KMS-11 (cell line): ENCODE measurements at regions not wholly inside any gene's neighbourhood (a gene's known extent, or its start where the extent isn't known, plus 50 kb on each side); places are given as distances from the start of the nearest gene placed in this dataset.

Source experiments
- H2AFZ ChIP-seq: fragments of 200-600 bp; sonication (generic); 2 replicates; pipeline ENCODE4 v1.6.1; 2016; ENCODE audit warnings: antibody characterized with exemption, mixed run types, low read depth
- H3K27ac ChIP-seq: fragments of 200-600 bp; sonication (generic); 2 replicates; pipeline ENCODE4 v1.6.1; 2016; ENCODE audit warnings: mild to moderate bottlenecking, mixed run types
- H3K27me3 ChIP-seq: fragments of 200-600 bp; sonication (generic); 2 replicates; pipeline ENCODE4 v1.6.1; 2017; ENCODE audit warnings: mild to moderate bottlenecking, low read depth, mixed run types, moderate library complexity; ENCODE audit not compliant: insufficient read depth
- H3K36me3 ChIP-seq: fragments of 200-600 bp; sonication (generic); 2 replicates; pipeline ENCODE4 v1.6.1; 2017; ENCODE audit warnings: mild to moderate bottlenecking, mixed run types; ENCODE audit not compliant: insufficient read depth
- H3K4me1 ChIP-seq: fragments of 200-600 bp; sonication (generic); 2 replicates; pipeline ENCODE4 v1.6.1; 2016; ENCODE audit warnings: mild to moderate bottlenecking, low read depth, mixed run types; ENCODE audit not compliant: poor library complexity, severe bottlenecking
- H3K4me2 ChIP-seq: fragments of 200-600 bp; sonication (generic); 2 replicates; pipeline ENCODE4 v1.7.0; 2016; ENCODE audit warnings: mild to moderate bottlenecking, mixed run types
- H3K4me3 ChIP-seq: fragments of 200-600 bp; sonication (generic); IDR thresholded peaks from 2 replicates; pipeline ENCODE4 v1.6.1; 2017; ENCODE audit warnings: low read depth, low read length, mixed read lengths; ENCODE audit not compliant: insufficient read depth
- H3K79me2 ChIP-seq: fragments of 200-600 bp; sonication (generic); 2 replicates; pipeline ENCODE4 v1.6.1; 2016; ENCODE audit warnings: low read depth, mixed run types; ENCODE audit not compliant: insufficient read depth
- H3K9ac ChIP-seq: fragments of 200-600 bp; sonication (generic); 2 replicates; pipeline ENCODE4 v1.6.1; 2016; ENCODE audit warnings: mild to moderate bottlenecking, mixed run types
- H4K20me1 ChIP-seq: fragments of 200-600 bp; sonication (generic); 2 replicates; pipeline ENCODE4 v1.6.1; 2016; ENCODE audit warnings: mild to moderate bottlenecking, mixed run types; ENCODE audit not compliant: insufficient read depth
- CTCF ChIP-seq: fragments of 200-600 bp; sonication (generic); conservative IDR thresholded peaks from 2 replicates; pipeline ENCODE4 v1.6.1; 2017; ENCODE audit warnings: low read depth, mild to moderate bottlenecking, antibody characterized with exemption, low read length, moderate library complexity, mixed read lengths

- Histone ChIP-seq H3K36me3 (no peaks in the 10 kb centered on the region), H3K4me1 (no peaks in the 10 kb centered on the region), H3K27ac (no peak overlapping the region), H3K4me3 (no peak overlapping the region), H3K79me2 (no peaks in the 10 kb centered on the region), H2AFZ (no peak overlapping the region), H3K27me3 (no peaks in the 10 kb centered on the region), H3K4me2 (no peak overlapping the region), H3K9ac (no peak overlapping the region), H4K20me1 (no peaks in the 10 kb centered on the region)
- no peak for TF ChIP-seq CTCF
Measured at GRCh38 chrX:109863811-109864210, 130.8 kb upstream of the ACSL4 start.

- Histone ChIP-seq H3K4me3 (no peak overlapping the region), H3K9ac (no peak overlapping the region), H3K36me3 (no peaks in the 10 kb centered on the region), H3K27me3 (no peaks in the 10 kb centered on the region), H3K4me2 (no peak overlapping the region), H3K79me2 (no peaks in the 10 kb centered on the region), H4K20me1 (no peaks in the 10 kb centered on the region), H3K27ac (no peak overlapping the region), H3K4me1 (no peaks in the 10 kb centered on the region), H2AFZ (no peak overlapping the region)
- no peak for TF ChIP-seq CTCF
Measured at GRCh38 chrX:109871121-109871888, 131.6 kb upstream of the TMEM164 start.

DNA sequence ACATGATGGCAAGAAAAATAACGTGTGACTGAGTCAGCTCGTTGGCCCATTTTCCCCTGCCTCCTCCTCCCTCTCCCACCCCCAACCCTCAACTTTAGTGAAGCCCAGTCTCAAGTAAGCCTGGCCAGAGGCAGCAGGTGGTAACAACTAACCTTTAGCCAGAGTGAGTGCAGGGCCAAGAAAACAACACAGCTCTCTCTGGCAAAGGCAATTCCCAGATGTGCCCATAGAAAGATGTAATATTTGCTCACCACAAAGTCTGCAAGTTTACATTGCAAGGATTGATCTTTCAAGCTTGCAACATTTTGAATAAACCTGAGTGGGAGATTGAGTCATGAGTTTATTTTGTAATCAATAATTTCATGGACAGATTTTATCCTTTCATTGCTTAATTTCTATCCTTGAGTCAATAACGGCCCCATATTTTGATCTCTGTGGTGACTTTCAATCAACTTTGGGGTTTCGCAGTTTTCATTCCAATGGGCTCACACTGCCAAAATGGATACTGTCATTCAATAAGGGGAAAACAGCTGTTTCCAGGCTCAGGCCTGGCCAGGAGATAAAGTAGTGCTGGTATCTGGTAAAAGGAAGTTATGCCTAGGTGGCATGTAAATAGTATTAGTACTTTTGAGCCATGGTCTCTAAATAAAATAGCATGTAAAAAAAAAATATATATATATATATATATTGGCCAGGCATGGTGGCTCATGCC, 130.7 kb upstream of the TMEM164 start:
- Histone ChIP-seq H3K4me3 (no peak overlapping the region), H3K27me3 (no peaks in the 10 kb centered on the region), H3K4me1 (no peaks in the 10 kb centered on the region), H3K4me2 (no peak overlapping the region), H4K20me1 (no peaks in the 10 kb centered on the region), H3K79me2 (no peaks in the 10 kb centered on the region), H3K36me3 (no peaks in the 10 kb centered on the region), H3K27ac (no peak overlapping the region), H2AFZ (no peak overlapping the region), H3K9ac (no peak overlapping the region)
- TF ChIP-seq CTCF = no peak

GRCh38 chrX:109873574-109873973, 129.3 kb upstream of the TMEM164 start:
- H3K27ac ChIP-seq = no peak overlapping the region
- TF ChIP-seq CTCF = no peak
- no peak overlapping the region for H3K4me3 ChIP-seq
- H3K4me1 ChIP-seq = no peaks in the 10 kb centered on the region
- H4K20me1 ChIP-seq = no peaks in the 10 kb centered on the region
- H2AFZ ChIP-seq = no peak overlapping the region
- no peaks in the 10 kb centered on the region for H3K36me3 ChIP-seq
- no peaks in the 10 kb centered on the region for H3K27me3 ChIP-seq
- no peak overlapping the region for H3K4me2 ChIP-seq
- no peaks in the 10 kb centered on the region for H3K79me2 ChIP-seq
- H3K9ac ChIP-seq = no peak overlapping the region
